ENCODE measurements at regions not wholly inside any gene's neighbourhood (a gene's known extent, or its start where the extent isn't known, plus 50 kb on each side); places are given as distances from the start of the nearest gene placed in this dataset.

DNA sequence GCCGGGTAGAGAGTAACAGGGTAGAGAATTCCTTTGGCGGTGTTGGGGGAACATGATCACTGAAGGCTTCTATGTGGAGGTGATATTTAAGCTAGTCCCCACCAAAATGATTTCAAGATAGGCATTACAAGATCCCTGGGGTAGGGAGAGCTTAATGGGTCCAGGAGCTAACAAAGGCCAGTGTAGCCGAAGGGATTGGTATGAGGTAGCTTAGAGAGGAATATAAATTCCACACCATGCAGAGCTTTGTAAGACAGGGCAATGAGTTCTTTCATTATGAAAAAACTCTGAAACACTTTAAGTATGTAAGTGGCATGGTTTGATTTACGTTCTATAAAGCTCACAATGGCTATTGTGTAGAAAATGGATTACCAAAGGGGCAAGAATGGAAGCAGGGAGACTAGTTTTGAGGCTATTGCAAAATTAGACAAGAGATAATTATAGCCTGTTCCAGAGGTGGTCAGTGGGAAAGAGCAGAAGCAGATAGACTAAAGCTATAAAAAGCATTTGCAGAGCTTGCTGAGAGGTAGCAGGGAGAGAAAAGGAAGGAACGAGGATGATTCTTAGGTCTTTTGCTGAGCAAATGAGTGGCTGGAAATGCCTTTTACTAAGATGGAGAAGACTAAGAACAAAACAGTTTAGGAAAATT, 119.7 kb upstream of the SLC25A13 start:
- TF ChIP-seq, protein P1, sequence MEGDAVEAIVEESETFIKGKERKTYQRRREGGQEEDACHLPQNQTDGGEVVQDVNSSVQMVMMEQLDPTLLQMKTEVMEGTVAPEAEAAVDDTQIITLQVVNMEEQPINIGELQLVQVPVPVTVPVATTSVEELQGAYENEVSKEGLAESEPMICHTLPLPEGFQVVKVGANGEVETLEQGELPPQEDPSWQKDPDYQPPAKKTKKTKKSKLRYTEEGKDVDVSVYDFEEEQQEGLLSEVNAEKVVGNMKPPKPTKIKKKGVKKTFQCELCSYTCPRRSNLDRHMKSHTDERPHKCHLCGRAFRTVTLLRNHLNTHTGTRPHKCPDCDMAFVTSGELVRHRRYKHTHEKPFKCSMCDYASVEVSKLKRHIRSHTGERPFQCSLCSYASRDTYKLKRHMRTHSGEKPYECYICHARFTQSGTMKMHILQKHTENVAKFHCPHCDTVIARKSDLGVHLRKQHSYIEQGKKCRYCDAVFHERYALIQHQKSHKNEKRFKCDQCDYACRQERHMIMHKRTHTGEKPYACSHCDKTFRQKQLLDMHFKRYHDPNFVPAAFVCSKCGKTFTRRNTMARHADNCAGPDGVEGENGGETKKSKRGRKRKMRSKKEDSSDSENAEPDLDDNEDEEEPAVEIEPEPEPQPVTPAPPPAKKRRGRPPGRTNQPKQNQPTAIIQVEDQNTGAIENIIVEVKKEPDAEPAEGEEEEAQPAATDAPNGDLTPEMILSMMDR (IDR thresholded peaks at IDR 0.05; ENCODE audit: insufficient read depth, low read depth, low read length) = no peak
- TF ChIP-seq EZH2 (IDR thresholded peaks at IDR 0.05; ENCODE audit: insufficient read depth, low read length) = no peak

Measured in astrocyte (in vitro differentiated cells and primary cell).